ENCODE measurements at regions not wholly inside any gene's neighbourhood (a gene's known extent, or its start where the extent isn't known, plus 50 kb on each side); places are given as distances from the start of the nearest gene placed in this dataset.

DNA sequence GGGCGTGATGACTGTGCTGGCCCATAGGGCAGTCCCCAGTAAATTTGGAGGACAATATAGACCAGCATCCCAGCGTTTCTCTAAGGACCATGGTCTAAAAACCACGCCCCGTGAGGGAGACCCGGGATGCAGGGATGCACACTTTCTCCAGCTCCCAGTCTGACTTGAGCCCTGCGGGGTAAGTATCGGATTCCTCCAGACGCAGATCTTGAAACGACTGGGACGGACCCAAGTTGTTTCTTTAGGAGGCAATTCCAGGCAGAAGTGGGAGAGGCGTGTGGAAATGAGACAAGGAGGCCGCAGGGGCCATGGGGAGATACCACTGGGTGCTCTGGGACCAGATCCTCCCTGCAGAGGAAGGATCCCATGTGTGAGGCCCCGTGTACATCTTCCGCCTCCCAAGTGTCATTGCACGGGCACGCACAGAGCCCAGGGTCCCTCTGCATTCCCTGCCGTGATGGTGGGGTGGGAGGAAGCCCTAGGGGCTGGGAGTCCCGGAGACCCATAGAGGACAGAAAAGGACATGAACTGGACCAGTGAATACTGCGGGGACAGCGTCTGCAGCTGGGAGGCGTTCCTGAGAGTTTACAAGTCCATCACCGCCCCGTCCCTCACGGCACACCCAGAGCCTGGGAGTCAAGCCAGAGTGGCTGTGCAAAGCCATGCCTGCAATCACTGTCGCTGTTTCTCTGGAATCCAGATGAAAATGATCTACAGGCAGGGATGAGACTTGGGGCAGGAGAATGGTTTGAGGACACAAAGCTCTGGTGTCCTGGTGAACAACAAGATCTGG lies 522.9 kb downstream of the CDH26 start:
- no peak for DNase-seq (ENCODE audit: low read depth)

DNA sequence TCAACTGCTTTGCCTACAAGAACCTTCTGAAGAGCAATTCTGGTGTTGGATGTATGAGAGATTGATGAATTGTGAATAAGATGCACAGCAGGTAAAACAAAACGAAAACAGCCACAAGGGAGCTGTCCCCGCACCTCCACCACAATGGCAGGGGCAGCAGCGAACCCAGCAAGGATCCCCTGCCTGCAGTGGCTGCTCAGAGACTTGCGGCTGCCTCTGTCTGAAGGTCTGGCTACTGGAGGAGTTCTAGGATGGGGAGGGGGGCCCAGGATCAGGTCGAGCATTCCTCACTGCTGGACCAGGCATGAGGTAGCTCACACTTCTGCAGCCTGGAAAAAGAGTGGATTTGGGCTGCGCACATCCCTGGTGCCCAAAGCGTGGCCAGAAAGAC lies 523.5 kb downstream of the CDH26 start:
- no peak for DNase-seq (ENCODE audit: low read depth)

DNA sequence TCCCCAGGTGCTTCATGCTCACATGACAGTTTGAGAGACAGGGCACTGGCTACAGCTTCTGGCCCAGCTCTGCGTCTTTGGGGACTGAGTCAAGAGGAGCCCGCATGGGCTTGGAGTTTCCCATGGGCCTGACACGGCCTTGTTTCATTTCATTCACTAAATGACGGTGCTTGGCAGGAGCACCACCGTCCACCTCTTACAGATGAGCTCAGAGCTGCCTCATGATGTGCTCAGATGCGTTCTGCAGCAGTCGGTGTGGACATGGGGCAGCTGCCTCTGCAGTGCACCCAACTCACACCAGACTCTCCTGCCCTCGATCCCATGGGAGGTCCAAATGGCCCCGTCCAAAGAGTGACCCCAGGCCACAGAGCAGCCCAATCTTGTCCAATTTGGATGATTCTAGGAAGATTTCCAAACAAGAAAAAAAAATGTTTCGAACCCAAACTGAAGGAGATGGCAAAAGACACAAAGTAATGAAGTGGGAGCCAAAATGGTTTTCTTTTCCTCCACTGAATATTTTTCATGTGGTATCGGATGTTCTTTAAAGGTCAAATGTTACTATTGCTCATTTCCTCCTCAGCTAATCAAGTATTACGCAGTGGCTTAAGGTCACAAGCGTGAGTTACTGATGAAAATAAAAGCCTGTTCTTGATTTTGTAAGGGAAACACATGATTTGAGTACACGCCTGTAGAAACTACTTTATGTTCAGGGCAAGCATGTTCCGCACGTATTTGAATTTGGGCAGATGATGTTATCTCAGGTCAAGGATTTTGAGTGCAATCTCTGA lies 524.2 kb downstream of the CDH26 start:
- DNase-seq (ENCODE audit: low read depth), result no peak

DNA sequence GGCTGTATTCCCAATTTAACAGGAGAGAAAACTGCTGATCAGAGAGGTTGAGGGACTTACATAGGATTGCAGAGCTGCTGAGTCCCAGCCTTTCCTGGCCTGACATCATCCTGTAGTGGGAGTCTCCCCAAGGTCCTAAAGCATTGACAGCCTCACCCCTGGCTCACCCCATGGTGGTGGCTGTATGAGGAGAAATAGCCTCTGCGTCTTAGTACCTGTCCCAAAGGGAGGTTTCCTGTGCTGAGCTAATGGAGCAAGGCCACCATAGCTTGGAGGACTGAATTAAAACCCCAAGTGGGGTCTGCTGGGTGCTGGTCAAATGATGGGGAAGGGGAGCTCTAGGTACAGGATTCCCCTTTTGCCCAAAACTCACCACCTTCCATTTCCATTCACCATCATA lies 525.1 kb downstream of the CDH26 start:
- DNase-seq (ENCODE audit: low read depth), result no peak

DNA sequence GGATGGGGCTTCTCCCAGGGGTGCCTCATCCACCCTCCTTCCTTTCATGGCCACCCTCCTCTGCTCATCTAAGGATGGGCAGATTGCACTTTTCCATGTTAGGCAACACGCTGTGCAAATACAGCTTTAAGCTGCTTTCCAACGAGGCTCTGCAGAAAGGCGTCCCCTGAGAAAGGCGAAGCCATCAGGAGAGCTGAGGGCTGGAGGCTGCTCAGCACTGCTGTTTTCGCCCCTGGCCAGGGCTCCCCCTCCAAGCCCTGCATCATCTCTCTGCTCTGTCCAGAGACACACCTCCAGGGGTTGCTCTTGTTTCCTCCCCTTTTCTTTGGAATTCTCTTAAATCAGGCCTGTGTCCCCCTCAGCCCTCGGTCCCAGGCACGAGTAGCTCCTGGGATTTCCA lies 526.1 kb downstream of the CDH26 start:
- no peak for DNase-seq (ENCODE audit: low read depth)

DNA sequence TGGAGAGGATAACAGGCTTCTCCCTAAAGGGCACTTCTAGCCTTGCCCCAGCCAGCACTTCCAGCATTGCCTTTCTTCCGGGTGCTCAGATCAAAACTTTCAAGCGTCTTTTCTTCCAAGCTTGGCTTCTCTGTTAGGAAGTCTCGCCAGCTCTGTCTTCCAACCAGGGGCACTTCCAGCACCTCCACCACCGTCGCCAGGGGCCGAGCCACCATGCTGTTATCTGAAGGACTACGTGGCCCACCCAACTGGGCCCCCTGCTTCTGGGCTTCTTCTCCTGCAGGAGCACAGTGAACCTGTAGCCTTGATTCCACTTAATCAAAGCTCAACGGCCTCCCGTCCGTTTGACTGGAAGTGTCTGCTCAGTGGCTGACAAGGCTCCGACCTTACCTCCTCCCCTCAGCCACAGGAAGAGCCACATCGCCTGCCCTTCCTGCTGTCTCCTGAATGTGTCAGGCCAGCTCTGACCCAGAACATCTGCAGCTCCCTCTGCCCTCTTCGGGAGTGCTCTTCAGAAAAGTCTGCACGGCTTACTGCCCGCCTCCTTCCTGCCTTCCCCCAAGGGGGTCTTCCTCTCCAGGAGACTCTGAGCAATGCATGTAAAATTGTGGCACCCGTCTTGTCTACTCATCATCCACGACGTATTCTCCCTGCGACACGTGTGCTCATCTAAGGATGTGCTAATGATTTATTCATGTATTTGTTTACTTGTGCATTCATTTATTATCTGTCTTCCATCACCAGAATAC lies 527.0 kb downstream of the CDH26 start:
- no peak for DNase-seq (ENCODE audit: low read depth)

DNA sequence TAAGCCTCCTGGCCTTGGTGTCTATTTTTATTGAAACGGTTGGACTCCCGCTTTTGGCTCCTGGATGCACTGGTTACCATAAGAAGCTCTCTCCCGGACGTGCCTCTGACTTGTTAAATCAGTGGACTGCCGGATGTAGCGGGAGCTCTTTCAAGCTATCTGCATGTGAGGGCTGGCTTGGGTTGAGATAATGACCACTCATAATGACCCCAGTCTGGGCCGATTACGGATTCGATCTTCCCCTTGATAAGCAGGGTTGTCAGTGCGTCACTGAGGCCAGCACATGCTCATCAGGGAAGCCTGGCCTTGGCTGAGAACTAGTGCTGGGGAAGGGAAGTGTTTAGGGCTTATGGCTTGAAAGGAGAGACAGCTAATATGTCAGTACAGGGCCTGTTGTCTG lies 528.1 kb downstream of the CDH26 start:
- no peak for DNase-seq (ENCODE audit: low read depth)

DNA sequence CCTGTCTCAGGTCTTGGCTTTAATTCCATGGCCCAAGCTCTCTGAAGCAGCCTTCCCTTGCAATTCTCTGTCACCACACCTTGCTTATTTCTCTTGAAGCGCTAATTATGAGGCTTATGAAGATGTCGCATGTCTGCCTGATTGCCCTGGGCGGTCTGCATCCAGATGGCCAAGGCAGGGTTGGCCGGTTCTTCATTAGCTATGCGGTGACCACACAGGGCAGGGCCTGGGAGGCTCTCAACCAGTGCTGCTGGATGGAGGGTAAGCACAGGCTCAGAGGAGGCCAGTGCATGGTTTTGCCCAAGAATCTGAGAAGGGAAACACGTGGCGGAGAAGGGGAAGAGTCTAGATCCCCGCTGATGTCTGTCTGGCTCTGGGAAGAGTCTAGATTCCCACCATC lies 528.7 kb downstream of the CDH26 start:
- DNase-seq (ENCODE audit: low read depth), result no peak

DNA sequence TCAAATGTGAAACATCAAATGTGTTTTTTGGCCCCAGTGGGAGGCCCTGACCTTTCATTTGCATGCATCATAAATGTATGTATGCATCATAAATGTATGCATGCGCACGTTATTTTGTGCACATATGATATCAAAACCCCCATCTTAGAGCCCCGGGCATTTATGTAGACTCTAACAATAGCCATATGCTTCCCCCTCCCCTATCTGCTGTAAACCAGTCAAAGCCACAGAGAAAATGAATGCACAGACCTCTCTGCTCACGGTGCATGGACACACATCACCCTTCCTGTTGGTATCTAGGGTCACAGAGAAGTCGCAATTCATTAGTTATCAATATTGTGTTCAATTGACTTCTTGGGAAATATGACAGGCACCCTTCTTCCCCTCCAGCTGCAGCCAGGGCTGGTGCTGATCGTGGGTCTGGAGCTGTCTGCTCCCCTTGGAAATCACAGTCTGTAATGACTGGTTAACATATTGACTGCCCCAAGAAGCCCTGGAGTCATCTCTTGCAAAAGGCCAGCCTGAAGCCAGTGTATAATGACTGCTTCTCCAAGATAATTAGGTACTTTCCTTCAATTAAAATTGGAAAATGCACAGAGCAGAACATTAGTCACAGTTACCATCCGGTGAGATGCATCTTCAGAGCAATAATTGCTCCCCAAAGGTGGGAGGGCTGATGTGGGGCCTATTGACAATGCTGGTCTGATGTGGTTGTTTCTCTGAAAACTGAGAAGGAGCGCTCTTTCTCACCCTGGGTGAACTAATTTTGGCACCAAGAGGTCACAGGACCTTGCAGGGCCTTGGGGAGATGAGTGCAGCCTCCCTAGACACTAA lies 532.2 kb downstream of the CDH26 start:
- DNase-seq (ENCODE audit: low read depth), result no peak

DNA sequence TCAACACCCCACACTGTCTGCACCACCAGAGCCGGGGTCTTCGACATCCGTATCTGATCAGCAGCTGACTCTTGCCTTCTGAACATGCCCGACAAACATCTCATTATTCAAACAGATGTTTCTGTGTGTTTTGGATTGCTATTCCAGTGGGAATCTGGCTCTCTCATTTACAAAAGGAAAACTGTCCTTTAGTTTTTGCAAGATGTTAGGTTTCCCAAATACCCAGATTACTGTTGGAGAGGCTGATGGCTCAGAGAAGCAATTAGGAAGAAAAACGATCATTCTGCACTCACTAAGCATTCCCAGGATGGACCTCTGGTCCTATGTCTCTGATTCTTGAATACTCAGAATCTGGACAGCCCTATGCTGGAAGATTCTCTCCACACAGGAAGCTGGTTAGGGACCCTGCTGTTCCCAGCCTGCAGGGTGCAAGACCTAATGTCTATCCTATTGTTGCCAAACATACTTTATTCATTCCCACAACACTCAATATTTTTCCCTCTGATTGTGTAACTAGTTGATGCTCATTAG lies 532.9 kb downstream of the CDH26 start:
- DNase-seq (ENCODE audit: low read depth), result no peak

DNA sequence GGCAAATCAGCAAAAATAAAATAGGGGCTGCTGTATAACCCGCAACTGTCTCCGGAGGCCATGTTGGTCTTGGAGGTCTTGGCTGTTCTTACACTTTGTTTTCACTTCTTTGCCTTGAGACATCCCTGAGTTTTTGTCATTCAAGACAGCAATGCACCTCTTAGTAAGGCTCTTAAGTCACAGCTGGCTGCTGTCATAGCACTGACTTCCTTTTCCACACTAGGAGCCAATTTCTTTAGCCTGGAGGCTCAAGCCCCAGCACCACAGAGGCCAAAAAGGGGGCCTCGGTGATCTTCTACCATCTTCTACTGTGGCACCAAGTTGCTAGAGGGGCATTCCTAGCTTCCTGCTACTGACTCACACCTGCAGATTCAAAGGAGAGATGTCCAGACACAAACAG lies 536.3 kb downstream of the CDH26 start:
- DNase-seq (ENCODE audit: low read depth), result no peak

DNA sequence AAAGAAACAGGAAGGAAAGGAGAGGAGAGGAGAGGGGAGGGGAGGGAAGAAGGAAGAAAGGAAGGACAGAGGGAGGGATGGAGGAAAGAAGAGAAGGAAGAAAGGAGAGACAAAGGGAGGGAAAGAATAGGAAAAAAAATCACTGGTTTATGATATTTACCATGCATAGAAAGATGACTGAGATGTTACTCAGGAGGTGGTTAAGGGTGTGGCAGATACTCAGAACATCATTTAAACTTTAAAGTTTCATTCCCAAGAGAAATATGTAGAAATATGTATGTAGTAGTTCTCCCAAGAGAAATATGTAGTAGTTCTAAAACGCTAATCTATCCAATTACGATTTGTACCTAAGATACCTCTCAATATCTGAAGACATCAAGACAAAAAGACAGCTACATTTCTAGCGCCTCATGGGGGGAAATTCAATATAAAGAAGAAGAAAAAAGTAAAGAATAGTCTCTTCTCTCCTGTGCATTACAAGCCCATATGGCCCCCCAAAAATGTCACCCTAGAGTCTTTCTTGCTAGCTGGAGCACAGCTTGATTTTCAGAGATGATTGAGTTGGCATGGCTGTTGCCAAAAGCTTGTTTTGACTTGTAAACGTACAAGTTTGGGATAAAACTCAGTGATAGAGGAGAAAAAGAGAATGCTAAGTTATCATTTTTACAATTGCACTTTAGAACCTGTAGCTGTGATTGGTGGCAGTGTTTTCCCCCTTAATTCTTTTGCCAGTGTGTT lies 539.2 kb downstream of the CDH26 start:
- no peak for DNase-seq (ENCODE audit: low read depth)

DNA sequence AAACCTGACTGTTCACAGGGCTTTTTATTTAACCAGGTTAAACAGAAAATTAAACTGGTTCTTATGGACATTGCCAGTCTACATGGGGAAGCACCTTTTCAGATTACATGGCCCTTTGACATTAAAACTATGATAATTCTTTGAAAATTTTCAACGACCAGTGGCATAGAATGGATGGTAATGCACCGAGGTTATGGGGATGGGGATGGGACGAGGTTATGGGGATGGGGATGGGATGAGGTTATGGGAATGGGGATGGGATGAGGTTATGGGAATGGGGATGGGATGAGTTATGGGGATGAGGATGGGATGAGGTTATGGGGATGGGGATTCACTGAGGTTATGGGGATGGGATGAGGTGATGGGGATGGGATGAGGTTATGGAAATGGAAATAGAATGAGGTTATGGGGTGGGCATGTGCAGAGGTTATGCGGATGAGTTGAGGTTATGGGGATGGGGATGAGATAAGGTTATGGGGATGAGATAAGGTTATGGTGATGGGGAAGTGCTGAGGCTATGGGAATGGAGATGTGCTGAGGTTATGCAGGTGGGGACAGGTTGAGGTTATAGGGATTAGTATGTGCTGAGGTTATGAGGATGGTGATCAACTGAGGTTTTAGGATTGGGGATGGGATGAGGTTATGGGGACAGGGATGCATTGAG lies 541.9 kb downstream of the CDH26 start:
- no peak for DNase-seq (ENCODE audit: low read depth)

DNA sequence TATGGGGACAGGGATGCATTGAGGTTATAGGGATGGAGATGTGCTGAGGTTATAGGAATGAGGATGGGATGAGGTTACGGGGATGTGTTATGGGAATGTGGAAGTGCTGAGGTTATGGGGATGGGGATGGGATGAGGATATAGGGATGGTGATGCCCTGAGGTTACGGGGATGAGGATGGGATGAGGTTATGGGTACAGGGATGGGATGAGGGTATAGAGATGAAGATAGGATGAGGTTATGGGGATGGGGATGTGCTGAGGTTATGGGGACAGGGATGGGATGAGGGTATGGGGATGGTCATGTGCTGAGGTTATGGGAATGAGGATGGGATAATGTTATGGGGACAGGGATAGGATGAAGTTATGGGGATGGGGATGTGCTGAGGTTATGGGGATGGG lies 542.8 kb downstream of the CDH26 start:
- no peak for DNase-seq (ENCODE audit: low read depth)

DNA sequence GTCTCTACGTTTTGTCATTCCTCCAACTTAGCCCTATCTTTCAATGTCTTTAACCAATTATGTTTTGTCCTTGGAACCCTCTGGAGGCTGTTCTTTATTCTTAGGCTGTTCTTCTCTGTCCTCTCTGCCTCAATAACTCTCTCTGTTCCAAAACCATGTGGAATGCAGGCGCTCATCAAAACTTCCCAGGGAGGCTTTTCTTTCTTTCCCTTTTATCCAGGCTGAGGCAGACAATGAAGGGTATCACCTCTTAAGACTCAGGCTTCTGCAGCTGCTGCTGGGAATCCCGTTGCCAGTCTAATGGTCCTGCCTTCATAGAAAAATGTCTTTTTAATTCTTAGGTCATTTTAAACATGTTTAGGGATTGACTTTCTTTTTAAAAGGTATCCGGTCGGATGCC lies 544.7 kb downstream of the CDH26 start:
- DNase-seq (ENCODE audit: low read depth), result no peak

DNA sequence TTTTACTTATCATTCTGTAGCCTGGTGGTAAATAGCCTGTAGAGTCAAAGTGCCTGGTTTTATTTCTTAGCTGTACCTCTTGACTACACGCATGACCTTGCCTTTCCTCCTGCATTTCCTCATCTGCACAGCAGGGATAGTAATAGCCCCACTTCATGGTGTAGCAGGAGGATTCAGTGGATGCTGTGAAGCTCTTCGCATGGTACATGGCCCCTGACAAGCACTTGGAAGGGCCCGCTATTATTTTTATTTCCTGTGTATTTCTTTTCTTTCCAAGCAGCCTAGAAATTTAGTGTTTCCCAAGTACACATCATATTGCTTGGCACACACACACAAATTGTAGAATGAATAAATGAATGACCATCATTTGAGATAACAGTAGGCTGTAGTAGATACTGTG lies 547.2 kb downstream of the CDH26 start:
- no peak for DNase-seq (ENCODE audit: low read depth)

DNA sequence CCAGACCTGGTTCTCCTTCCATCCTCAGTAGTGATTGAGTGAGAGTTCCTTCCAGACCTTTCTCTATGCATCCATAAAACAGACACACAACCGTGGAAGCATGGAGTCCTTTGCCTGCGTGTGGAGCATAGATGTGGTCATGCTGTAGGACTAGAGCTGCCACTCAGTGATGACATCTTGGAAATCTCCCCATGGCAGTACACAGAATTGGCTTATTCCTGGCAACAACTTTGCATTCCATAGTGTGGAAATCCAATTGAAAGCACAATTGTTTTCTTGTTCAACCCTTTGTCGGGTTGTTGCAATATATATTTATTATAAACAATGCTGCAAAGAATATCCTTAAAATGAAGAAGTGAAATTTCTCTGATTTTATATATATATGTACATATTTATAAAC lies 547.8 kb downstream of the CDH26 start:
- DNase-seq (ENCODE audit: low read depth), result no peak

DNA sequence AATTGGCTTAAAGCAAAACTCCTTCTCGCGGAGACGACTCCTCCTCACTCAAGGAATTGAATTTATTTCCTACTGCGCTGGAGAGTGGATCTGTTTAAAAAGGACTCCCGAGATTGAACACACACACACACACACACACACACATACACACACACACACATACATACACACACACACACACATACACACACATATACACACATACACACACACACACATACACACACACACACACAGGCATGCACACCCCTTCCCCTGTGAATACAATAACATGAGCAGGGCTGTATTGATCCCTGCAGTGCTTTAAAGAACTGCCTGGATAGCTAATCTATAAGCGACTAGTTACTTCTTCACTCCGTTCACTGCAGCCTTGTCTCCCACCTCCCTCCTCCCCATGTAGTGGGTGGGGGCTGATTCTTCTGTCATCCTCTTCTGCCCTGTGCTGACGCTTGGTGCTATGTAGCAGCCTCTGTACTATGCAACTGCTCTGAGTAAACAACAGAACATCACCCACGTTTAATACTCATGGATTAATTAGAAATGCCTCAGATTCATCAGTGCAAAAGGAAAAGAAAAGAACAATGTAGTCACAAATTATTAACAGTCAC lies 549.0 kb downstream of the CDH26 start:
- no peak for DNase-seq (ENCODE audit: low read depth)

DNA sequence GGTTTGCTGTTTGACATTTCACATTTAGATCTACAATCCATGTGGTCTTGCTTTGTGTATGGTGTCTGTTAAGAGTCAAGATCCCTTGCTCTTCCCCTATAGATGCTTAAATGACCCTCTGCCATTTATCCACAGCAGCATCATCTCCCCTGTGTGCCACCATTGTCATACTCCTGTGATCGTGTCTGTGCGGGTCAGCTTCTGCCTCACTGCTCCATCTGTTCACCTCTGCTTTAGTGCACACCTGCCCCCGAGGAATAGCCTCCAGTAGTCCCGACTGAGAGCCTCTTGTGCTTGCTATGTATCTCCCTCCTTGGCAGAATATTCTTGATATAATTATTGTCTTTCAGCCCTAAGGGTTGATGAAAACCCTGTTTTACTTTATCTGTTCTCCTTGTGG lies 551.2 kb downstream of the CDH26 start:
- no peak for DNase-seq (ENCODE audit: low read depth)

DNA sequence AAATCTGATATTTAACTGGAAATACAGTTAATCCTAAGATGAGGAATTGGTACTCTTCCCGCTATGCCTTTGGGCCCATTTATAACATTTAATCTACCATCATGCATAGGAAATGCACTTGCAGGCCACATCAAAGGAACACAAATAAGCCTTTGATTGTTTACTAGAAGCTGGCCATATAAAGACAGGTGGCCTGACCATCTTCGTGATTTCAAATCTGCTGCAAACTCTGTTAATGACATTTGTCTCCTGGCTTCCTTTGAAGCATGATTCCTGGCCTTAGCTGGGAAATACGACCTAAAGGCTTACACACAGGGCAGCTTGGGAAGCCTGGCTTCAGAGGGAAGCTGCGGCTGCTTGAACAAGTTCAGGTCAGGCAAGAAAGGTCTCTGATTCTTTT lies 552.1 kb downstream of the CDH26 start:
- no peak for DNase-seq (ENCODE audit: low read depth)

Data from iris pigment epithelial cell (primary cell).